RWPE1 (cell line): ENCODE measurements at regions not wholly inside any gene's neighbourhood (a gene's known extent, or its start where the extent isn't known, plus 50 kb on each side); places are given as distances from the start of the nearest gene placed in this dataset.
A peak's percentile ranks its signal among the peaks of the same experiment; 100 is the strongest.
"Not testable (repeated sequence)": the region's sequence is repeated elsewhere in the genome, so short reads cannot be mapped to it uniquely, and the experiment has no call there.

Source experiments
- CTCF ChIA-PET: fragments of 350-600 bp; sonication (Branson Sonifier 250); formaldehyde crosslinking; extraction: SDS; loops from one replicate; lab custom pipeline; 2021; lab: Yijun Ruan, JAX
- POLR2A ChIA-PET: fragments of 400-600 bp; formaldehyde crosslinking; extraction: SDS; loops from one replicate; lab custom pipeline; 2020; ENCODE audit warnings: antibody characterized with exemption; ENCODE audit not compliant: low non-redundant PET; lab: Yijun Ruan, JAX
- DNase-seq: peaks from one replicate; pipeline ENCODE4 v3.0.0; 2012; ENCODE audit warnings: low spot score
- H3K27ac ChIP-seq: fragments of 450-650 bp; 2 replicates; pipeline ENCODE4 v1.5.1; 2017

- DNase-seq, POLR2A ChIA-PET, H3K27ac ChIP-seq, CTCF ChIA-PET: not testable (repeated sequence)
Observed at GRCh38 chr2:87470381-87471380, 277.2 kb upstream of the PLGLB2 start.

- CTCF ChIA-PET, H3K27ac ChIP-seq, DNase-seq, POLR2A ChIA-PET: not testable (repeated sequence)
Observed at GRCh38 chr2:87471478-87471877, 276.4 kb upstream of the PLGLB2 start.

GRCh38 chr2:87476223-87476872 lies 271.5 kb upstream of the PLGLB2 start:
- H3K27ac ChIP-seq, POLR2A ChIA-PET, CTCF ChIA-PET, DNase-seq: not testable (repeated sequence)

- POLR2A ChIA-PET, CTCF ChIA-PET, DNase-seq: not testable (repeated sequence)
- H3K27ac ChIP-seq = peak overlapping the region; percentile 14; the same call in 1 of the 2 replicates
Observed at GRCh38 chr2:87476936-87477335, 271.0 kb upstream of the PLGLB2 start.

GRCh38 chr2:87477669-87478428 lies 270.0 kb upstream of the PLGLB2 start:
- H3K27ac ChIP-seq, POLR2A ChIA-PET, CTCF ChIA-PET, DNase-seq: not testable (repeated sequence)

GRCh38 chr2:87478911-87479310 lies 269.0 kb upstream of the PLGLB2 start:
- POLR2A ChIA-PET, H3K27ac ChIP-seq, DNase-seq, CTCF ChIA-PET: not testable (repeated sequence)

GRCh38 chr2:87483093-87483680 lies 264.7 kb upstream of the PLGLB2 start:
- CTCF ChIA-PET, POLR2A ChIA-PET, DNase-seq: not testable (repeated sequence)
- peak overlapping the region; percentile 55 for H3K27ac ChIP-seq

GRCh38 chr2:87484363-87484762 lies 263.5 kb upstream of the PLGLB2 start:
- CTCF ChIA-PET, H3K27ac ChIP-seq, DNase-seq, POLR2A ChIA-PET: not testable (repeated sequence)

GRCh38 chr2:87485455-87485854 lies 262.4 kb upstream of the PLGLB2 start:
- H3K27ac ChIP-seq, POLR2A ChIA-PET, CTCF ChIA-PET, DNase-seq: not testable (repeated sequence)

- DNase-seq, H3K27ac ChIP-seq, CTCF ChIA-PET, POLR2A ChIA-PET: not testable (repeated sequence)
Observed at GRCh38 chr2:87485884-87486283, 262.0 kb upstream of the PLGLB2 start.

GRCh38 chr2:87486413-87486812 lies 261.5 kb upstream of the PLGLB2 start:
- DNase-seq, POLR2A ChIA-PET, CTCF ChIA-PET, H3K27ac ChIP-seq: not testable (repeated sequence)

- H3K27ac ChIP-seq, POLR2A ChIA-PET, DNase-seq, CTCF ChIA-PET: not testable (repeated sequence)
Observed at GRCh38 chr2:87488021-87488420, 259.9 kb upstream of the PLGLB2 start.

GRCh38 chr2:87488991-87489390 lies 258.9 kb upstream of the PLGLB2 start:
- CTCF ChIA-PET, POLR2A ChIA-PET: not testable (repeated sequence)

GRCh38 chr2:87494846-87495245 lies 253.0 kb upstream of the PLGLB2 start:
- H3K27ac ChIP-seq, CTCF ChIA-PET, POLR2A ChIA-PET, DNase-seq: not testable (repeated sequence)

More at GRCh38 chr2:87488991-87489390, 258.9 kb upstream of the PLGLB2 start:
- DNase-seq, H3K27ac ChIP-seq: not testable (repeated sequence)

GRCh38 chr2:87495455-87495854 lies 252.4 kb upstream of the PLGLB2 start:
- CTCF ChIA-PET, DNase-seq, POLR2A ChIA-PET, H3K27ac ChIP-seq: not testable (repeated sequence)
